ENCODE measurements at regions not wholly inside any gene's neighbourhood (a gene's known extent, or its start where the extent isn't known, plus 50 kb on each side); places are given as distances from the start of the nearest gene placed in this dataset.

- no peak overlapping the region for H3K4me3 ChIP-seq (replicated peaks in 1 of 2; ENCODE audit: low read depth in 2 of 2, low read length in 2 of 2)
- DNase-seq (ENCODE audit: low read depth in 2 of 2): no peak
- no peak for TF ChIP-seq CTCF (IDR thresholded peaks at IDR 0.05; ENCODE audit: low read depth, low read length)
These were observed 70.8 kb upstream of the FREM3 start for GRCh38 chr4:143771269-143771668.

GRCh38 chr4:143768007-143768591, 67.6 kb upstream of the FREM3 start:
- peak; percentile 23 to 49 for DNase-seq (ENCODE audit: low read depth in 2 of 2)
- no peak for TF ChIP-seq CTCF (IDR thresholded peaks at IDR 0.05; ENCODE audit: low read depth, low read length)

GRCh38 chr4:143763587-143763986, 63.1 kb upstream of the FREM3 start:
- no peak overlapping the region for H3K4me3 ChIP-seq (replicated peaks in 1 of 2; ENCODE audit: low read depth in 2 of 2, low read length in 2 of 2)
- DNase-seq (ENCODE audit: low read depth in 2 of 2): no peak
- no peak for TF ChIP-seq CTCF (IDR thresholded peaks at IDR 0.05; ENCODE audit: low read depth, low read length)

More at GRCh38 chr4:143768007-143768591, 67.6 kb upstream of the FREM3 start:
- H3K4me3 ChIP-seq (replicated peaks in 1 of 2; ENCODE audit: low read depth in 2 of 2, low read length in 2 of 2): no peak overlapping the region

GRCh38 chr4:143762511-143762910, 62.0 kb upstream of the FREM3 start:
- no peak overlapping the region for H3K4me3 ChIP-seq (replicated peaks in 1 of 2; ENCODE audit: low read depth in 2 of 2, low read length in 2 of 2)
- no peak for DNase-seq (ENCODE audit: low read depth in 2 of 2)
- TF ChIP-seq CTCF (IDR thresholded peaks at IDR 0.05; ENCODE audit: low read depth, low read length): no peak

All from cardiac fibroblast (primary cell).